ENCODE measurements at regions not wholly inside any gene's neighbourhood (a gene's known extent, or its start where the extent isn't known, plus 50 kb on each side); places are given as distances from the start of the nearest gene placed in this dataset.

DNA sequence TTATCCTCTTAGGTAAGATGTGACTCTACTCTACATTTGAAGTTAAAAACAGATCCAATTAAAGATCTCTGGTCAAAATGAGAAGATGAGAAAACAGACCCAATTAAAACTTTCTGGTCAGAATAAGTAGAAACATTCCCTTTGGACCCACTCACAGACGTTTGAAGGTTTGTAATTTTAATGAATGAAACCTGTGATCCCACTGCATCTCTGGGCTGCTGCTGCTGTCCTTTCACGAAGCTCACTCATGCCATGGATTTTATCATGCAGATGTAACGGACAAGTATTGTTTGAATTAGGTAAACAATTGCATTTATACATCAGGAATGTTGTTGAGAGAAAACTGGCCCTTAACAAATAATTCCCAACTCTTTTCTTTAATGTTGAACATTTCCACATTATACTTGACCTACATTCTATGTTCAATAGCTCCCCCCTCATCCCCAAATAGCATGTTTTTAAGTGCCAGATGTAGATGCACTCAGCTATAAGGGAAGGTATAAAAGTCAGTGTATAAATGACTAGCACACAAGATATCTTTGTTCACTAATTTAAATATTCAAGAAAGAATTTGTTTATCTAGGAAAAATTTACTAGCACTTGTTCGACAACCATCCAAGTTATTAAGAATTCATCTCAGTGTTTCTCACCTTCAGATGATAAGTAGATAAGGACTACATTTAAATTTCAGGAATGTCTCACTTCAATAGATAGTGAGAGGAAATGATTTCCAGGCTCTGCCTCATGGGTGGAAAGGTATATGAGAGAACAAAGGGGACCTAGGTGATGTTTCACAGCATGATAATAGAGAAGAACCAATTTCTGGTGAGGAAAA lies 202.3 kb upstream of the LMNTD1 start:
- DNase-seq (ENCODE audit: low spot score) = no peak

GRCh38 chr12:25755971-25756260 lies 202.6 kb upstream of the RASSF8 start:
- no peak for DNase-seq (ENCODE audit: low spot score)

DNA sequence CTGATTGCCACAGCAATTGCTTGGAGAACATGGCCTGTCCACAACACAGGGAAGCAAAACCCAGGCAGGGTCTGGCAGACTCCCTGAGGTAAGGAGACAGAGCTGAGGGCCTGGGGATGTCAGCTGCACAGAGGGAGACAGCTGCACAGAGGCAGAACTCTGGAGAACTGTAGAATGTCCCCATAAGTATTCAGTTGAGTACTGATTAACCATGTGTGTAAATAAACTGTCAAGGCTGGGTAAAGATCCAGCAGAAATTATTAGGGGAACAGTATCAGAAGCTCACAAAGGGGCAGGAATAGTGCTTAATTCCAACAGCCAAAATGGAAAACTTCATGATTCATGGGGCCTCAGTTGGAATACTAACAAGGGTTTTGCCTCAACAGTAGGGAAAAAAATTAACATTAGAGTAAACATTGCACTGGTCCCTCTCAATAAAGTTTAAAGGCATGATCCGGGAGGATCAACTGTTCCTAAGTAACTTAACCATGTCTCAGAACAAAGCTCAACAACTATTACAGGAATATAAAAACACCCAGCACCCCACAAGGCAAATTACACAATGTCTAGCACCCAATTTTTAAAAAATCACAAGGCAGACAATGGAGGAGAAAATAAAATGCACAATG lies 201.3 kb upstream of the RASSF8 start:
- DNase-seq (ENCODE audit: low spot score) = no peak

GRCh38 chr12:25759752-25760151 lies 198.7 kb upstream of the RASSF8 start:
- DNase-seq (ENCODE audit: low spot score) = no peak

DNA sequence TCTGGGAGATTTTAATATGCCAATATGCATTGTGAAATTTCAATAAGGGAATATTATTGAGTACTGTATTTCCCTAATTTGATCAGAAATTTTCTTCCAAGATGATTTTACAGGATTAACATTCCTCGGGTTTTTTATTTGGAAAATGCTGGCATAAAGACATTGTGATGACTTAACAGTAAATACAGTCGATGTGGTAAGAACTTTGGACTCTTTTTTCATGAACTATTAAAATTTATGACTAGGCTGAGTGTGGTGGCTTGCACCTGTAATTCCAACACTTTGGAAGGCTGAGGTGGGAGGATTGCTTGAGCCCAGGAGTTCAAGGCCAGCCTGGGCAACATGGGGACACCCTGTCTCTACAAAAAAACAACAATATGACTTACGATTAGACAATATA lies 197.1 kb upstream of the RASSF8 start:
- no peak for DNase-seq (ENCODE audit: low spot score)

GRCh38 chr12:25764409-25764808 lies 194.1 kb upstream of the RASSF8 start:
- no peak for DNase-seq (ENCODE audit: low spot score)

DNA sequence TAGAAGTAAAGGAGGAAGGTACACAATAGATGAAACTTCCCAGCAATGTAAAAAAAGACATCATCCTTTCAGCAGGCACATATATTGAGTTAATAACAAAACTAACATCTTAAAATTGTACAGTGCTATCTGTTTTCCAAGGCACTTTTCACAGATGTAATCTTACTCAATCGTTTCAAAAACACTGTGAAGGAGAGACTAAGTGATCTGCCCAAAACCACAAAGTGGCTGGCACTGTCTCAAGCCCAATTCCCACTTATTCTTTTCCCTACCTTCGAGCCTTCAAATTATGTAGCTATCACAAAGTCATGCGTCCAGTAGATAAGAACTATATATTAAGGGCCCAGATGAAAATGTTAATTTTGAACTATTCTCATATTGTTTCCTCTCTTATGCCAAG lies 193.6 kb upstream of the RASSF8 start:
- peak; percentile 38 for DNase-seq (ENCODE audit: low spot score)

DNA sequence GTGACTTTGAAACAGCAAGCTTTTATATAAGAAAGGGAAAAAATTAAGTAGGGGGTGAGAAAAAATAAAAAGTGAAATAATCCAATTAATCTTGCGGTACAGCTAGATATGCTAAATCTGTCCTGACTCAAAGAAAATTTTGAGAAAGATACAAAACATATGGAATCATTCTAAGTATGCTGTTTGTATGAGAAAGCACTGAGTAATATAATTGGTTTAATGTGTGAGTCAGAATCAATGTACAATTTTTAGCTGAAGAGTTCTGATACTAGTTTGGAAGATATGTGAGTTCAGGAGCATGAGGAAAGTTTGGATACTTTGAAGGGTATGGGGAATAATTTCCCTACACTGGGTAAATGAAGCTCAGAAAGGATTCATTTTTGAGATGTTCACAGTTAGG lies 190.9 kb upstream of the RASSF8 start:
- no peak for DNase-seq (ENCODE audit: low spot score)

GRCh38 chr12:25768151-25768550 lies 190.3 kb upstream of the RASSF8 start:
- no peak for DNase-seq (ENCODE audit: low spot score)

DNA sequence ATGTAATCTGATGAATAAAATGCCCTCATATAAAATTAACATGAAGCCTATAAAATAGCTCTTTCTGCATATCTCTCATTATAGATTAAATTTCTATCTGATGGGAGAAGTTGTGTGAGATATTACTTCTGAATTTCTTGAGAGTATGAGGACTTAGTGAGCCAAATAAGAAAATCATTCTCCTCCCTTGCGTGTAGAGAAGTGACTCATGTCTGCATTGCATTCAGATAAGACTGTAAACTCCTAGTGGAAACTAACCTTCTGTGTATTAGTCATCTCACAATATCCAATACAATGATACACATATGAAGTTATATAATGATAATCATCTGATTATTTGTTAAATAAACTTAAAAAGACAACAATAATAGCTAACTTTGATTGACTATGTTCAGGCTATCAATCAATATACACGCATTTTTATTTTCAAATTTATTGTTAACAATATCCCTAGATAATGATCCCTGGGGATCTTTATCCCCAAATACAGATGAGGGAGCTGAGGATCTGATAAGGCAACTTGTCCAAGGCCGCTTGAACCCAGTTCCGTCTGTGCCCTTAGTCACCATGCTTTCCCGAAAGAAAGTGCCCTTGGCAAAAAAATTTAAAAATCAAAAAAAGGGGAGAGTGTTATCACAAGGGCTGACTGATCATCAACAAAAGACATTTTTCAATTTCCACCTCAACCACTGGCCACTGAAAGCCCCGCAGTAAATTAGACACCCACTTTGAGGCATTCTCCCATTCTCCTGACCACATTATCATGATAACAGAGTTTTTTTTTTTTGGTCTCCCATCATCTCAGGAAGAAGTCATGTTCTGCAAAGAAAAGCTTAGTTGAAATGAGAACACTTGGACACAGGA lies 189.2 kb upstream of the RASSF8 start:
- DNase-seq (ENCODE audit: low spot score) = peak; percentile 55

GRCh38 chr12:25771041-25771440 lies 187.4 kb upstream of the RASSF8 start:
- no peak for DNase-seq (ENCODE audit: low spot score)

GRCh38 chr12:25771476-25771875 lies 187.0 kb upstream of the RASSF8 start:
- DNase-seq (ENCODE audit: low spot score) = no peak

- peak; percentile 44 for DNase-seq (ENCODE audit: low spot score)
Measured at GRCh38 chr12:25775968-25776367, 182.5 kb upstream of the RASSF8 start.

GRCh38 chr12:25780771-25781170 lies 177.7 kb upstream of the RASSF8 start:
- no peak for DNase-seq (ENCODE audit: low spot score)

DNA sequence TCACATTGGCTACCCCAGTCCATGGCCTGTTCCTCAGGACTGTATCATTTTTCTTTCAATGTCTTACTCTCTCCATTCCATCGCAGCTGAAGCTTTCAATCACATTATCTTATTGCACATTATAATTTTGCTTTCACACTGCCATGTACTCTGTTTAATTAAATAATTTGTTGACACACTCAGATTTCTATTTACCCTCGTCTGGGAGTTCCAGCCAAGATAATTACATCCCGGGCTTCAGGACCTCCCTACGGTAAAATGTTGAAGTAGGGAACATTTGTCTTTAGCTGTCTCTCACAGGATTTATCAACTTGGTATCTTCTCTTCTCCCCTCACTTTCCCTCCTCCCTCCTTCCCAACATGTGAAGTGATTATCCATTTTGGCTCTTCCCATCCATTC lies 177.2 kb upstream of the RASSF8 start:
- DNase-seq (ENCODE audit: low spot score) = no peak

- DNase-seq (ENCODE audit: low spot score) = no peak
Measured at GRCh38 chr12:25783566-25783965, 174.9 kb upstream of the RASSF8 start.

DNA sequence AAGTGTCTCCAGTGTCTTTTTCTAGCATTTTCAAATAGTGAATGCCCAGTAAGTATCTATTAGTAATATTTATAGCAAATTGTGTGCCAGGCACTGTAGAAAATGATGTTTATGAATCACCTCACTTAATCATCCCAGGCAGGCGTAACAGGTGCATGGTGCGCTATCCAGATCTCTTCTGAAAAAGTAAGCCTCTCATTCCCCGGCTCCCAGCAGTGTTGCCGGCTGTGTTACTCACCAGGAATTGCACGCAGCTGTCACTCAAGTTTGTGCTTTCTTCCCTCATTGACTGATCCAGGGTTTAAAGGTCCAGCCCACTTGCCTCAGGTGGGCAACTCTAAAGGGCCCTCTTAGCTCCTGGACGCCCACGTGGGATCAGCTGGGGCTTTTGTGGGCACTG lies 173.8 kb upstream of the RASSF8 start:
- DNase-seq (ENCODE audit: low spot score) = no peak

GRCh38 chr12:25785134-25785533 lies 173.3 kb upstream of the RASSF8 start:
- no peak for DNase-seq (ENCODE audit: low spot score)

GRCh38 chr12:25787701-25788100 lies 170.8 kb upstream of the RASSF8 start:
- DNase-seq (ENCODE audit: low spot score) = no peak

DNA sequence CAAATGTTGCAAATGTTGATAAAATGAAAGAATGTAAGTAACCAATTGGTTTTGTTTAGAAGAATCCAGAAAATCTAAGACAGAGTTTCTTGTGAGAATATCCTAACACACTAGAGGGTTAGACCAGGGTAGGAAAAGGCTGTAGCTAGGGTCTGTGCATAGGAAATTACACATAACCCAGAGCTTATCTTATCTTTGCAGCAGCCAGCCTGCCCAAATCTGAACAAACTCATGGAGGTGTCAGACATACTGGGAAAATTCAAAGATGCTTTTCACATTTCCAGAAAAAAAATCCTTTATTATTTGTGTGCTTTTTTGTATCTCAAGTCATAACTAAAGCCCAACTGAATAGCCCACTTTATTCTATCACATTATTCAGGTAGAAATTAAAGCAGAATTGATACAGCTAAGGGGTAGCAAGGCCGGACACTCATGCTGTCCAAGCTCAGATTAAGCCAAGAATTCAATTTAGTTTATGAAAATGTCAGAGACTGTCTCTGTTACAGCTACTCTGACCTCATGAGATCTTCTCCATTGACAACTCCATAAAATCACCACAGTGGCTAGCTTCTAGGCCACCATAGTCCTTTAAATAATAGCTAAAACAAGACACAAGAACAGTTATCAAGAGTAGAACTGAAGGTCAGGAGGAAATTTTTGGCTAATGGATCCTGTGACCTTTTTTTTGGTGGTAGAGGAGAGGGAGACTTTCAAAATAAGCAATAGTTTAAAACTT lies 169.6 kb upstream of the RASSF8 start:
- DNase-seq (ENCODE audit: low spot score) = no peak

GRCh38 chr12:25789541-25789944 lies 168.9 kb upstream of the RASSF8 start:
- no peak for DNase-seq (ENCODE audit: low spot score)

- DNase-seq (ENCODE audit: low spot score) = no peak
Measured at GRCh38 chr12:25792031-25792430, 166.5 kb upstream of the RASSF8 start.
